IMR-90 (cell line): ENCODE measurements at regions not wholly inside any gene's neighbourhood (a gene's known extent, or its start where the extent isn't known, plus 50 kb on each side); places are given as distances from the start of the nearest gene placed in this dataset.
"Not testable (repeated sequence)": the region's sequence is repeated elsewhere in the genome, so short reads cannot be mapped to it uniquely, and the experiment has no call there.

ENCODE experiments used
- ATAC-seq: fragments of 200-7000 bp; cut with Tn5 transposase; 2 replicates; pipeline ENCODE4 v1.9.1; 2020; ENCODE audit warnings: low read depth, mild to moderate bottlenecking, moderate library complexity
- BruUV-seq: library from RNA; stranded (reverse); fragments of 400-500 nt; replicated peaks from 2 replicates; lab custom pipeline; 2021; lab: Mats Ljungman, UMichigan
- CTCF ChIA-PET: fragments of 300-600 bp; formaldehyde crosslinking; extraction: SDS; loops from one replicate; lab custom pipeline; 2021; ENCODE audit warnings: antibody characterized with exemption; lab: Yijun Ruan, JAX
- POLR2A ChIA-PET: fragments of 300-600 bp; sonication (Branson Sonifier 250); formaldehyde crosslinking; loops from one replicate; lab custom pipeline; 2022; ENCODE audit warnings: antibody characterized with exemption; ENCODE audit not compliant: unreplicated experiment; lab: Charles Lee
- DNase-seq: peaks from one replicate; pipeline ENCODE4 v3.0.0; 2013
- H2AFZ ChIP-seq: replicated peaks from 2 replicates; pipeline ENCODE3; 2013; ENCODE audit warnings: low read length, mild to moderate bottlenecking; ENCODE audit not compliant: poor library complexity
- H2AK5ac ChIP-seq: 2 replicates; pipeline ENCODE4 v1.6.1; 2013; ENCODE audit warnings: low read depth, low read length, inconsistent platforms
- H2AK9ac ChIP-seq: replicated peaks from 2 replicates; pipeline ENCODE3; 2013; ENCODE audit warnings: mild to moderate bottlenecking, low read depth, low read length, moderate library complexity; ENCODE audit not compliant: poor library complexity
- H2BK120ac ChIP-seq: 2 replicates; pipeline ENCODE4 v1.6.1; 2013; ENCODE audit warnings: low read depth, low read length, inconsistent platforms
- H2BK15ac ChIP-seq: 3 replicates; pipeline ENCODE4 v1.6.1; 2013; ENCODE audit warnings: low read depth, low read length, inconsistent platforms
- H2BK20ac ChIP-seq: 2 replicates; pipeline ENCODE4 v1.6.1; 2013; ENCODE audit warnings: low read depth, mild to moderate bottlenecking, inconsistent platforms, low read length, moderate library complexity
- H2BK5ac ChIP-seq: 2 replicates; pipeline ENCODE4 v1.6.1; 2013; ENCODE audit warnings: mild to moderate bottlenecking, low read depth, low read length, inconsistent platforms; ENCODE audit not compliant: poor library complexity, severe bottlenecking
- H3K14ac ChIP-seq: replicated peaks from 2 replicates; pipeline ENCODE4 v1.6.1; 2013; ENCODE audit warnings: low read depth, low read length, inconsistent platforms
- H3K18ac ChIP-seq: 2 replicates; pipeline ENCODE4 v1.6.1; 2013; ENCODE audit warnings: low read depth, low read length, control low read depth
- H3K23ac ChIP-seq: 2 replicates; pipeline ENCODE4 v1.6.1; 2013; ENCODE audit warnings: low read depth, low read length, inconsistent platforms
- H3K27ac ChIP-seq: 2 replicates; pipeline ENCODE4 v1.5.1; 2013; ENCODE audit warnings: mild to moderate bottlenecking, control low read depth, low read length; ENCODE audit not compliant: insufficient read depth
- H3K27me3 ChIP-seq: 2 replicates; pipeline ENCODE4 v1.6.1; 2013; ENCODE audit warnings: low read length; ENCODE audit not compliant: control insufficient read depth, insufficient read depth
- H3K36me3 ChIP-seq: 2 replicates; pipeline ENCODE4 v1.6.1; 2013; ENCODE audit warnings: low read length, mixed read lengths; ENCODE audit not compliant: control insufficient read depth, insufficient read depth
- H3K4ac ChIP-seq: 2 replicates; pipeline ENCODE4 v1.6.1; 2013; ENCODE audit warnings: low read depth, low read length, inconsistent platforms
- H3K4me1 ChIP-seq: 2 replicates; pipeline ENCODE4 v1.6.1; 2013; ENCODE audit warnings: low read length, mixed read lengths; ENCODE audit not compliant: control insufficient read depth, insufficient read depth
- H3K4me2 ChIP-seq: 2 replicates; pipeline ENCODE4 v1.6.1; 2013; ENCODE audit warnings: low read depth, mild to moderate bottlenecking, control low read depth, low read length, moderate library complexity
- H3K4me3 ChIP-seq: 2 replicates; pipeline ENCODE4 v1.5.1; 2013; ENCODE audit warnings: low read depth, mild to moderate bottlenecking, control low read depth, low read length, moderate library complexity; ENCODE audit not compliant: insufficient read depth
- H3K56ac ChIP-seq: 2 replicates; pipeline ENCODE4 v1.6.1; 2013; ENCODE audit warnings: low read length, inconsistent platforms; ENCODE audit not compliant: insufficient read depth; ENCODE audit errors: extremely low read depth
- H3K79me1 ChIP-seq, 2 experiments: 2 replicates each; pipeline ENCODE4 v1.6.1; 2013; ENCODE audit warnings: low read length in 2 of 2, inconsistent platforms in 1 of 2, low read depth in 1 of 2
- H3K9ac ChIP-seq: 2 replicates; pipeline ENCODE4 v1.6.1; 2013; ENCODE audit warnings: low read depth, low read length, control low read depth
- H3K9me1 ChIP-seq: 2 replicates; pipeline ENCODE4 v1.6.1; 2013; ENCODE audit warnings: low read length, inconsistent platforms; ENCODE audit not compliant: insufficient read depth
- H3K9me3 ChIP-seq: 2 replicates; pipeline ENCODE4 v1.6.1; 2013; ENCODE audit warnings: low read length; ENCODE audit not compliant: control insufficient read depth, insufficient read depth
- H4K20me1 ChIP-seq: 2 replicates; pipeline ENCODE4 v1.6.1; 2013; ENCODE audit warnings: low read length, inconsistent platforms; ENCODE audit not compliant: insufficient read depth
- H4K5ac ChIP-seq: 2 replicates; pipeline ENCODE4 v1.6.1; 2013; ENCODE audit warnings: mild to moderate bottlenecking, low read depth, low read length, control low read depth
- H4K8ac ChIP-seq, 2 experiments: 2 replicates each; pipeline ENCODE4 v1.6.1; 2013; ENCODE audit warnings: low read depth in 2 of 2, low read length in 2 of 2, control low read depth in 1 of 2, inconsistent platforms in 1 of 2
- H4K91ac ChIP-seq: 2 replicates; pipeline ENCODE4 v1.6.1; 2013; ENCODE audit warnings: low read depth, low read length, inconsistent platforms; ENCODE audit not compliant: insufficient read depth
- WGBS, 2 experiments: methylation state at CpG; one replicate each; pipeline versions ENCODE4 v1.1.5 to v1.1.7; 2013; ENCODE audit warnings: missing lambda C conversion rate in 2 of 2; ENCODE audit not compliant: insufficient read length in 1 of 2; ENCODE audit errors: extremely low coverage in 2 of 2; 5-methylcytosine and 5-hydroxymethylcytosine counted together
- dilution Hi-C: fragments of 300-500 bp; cut with HindIII; formaldehyde crosslinking; loops from one replicate; pipeline ENCODE4 v1.14.3; 2018; ENCODE audit warnings: low sequenced_read_pairs; ENCODE audit not compliant: unreplicated experiment
- in situ Hi-C: fragments of 300-500 bp; cut with MboI; formaldehyde crosslinking; loops from 3 replicates; pipeline ENCODE4 v1.14.3; 2019; ENCODE audit warnings: low sequenced_read_pairs, inconsistent platforms, mixed read lengths
- intact Hi-C: fragments of 100-400 bp; cut with micrococcal nuclease; formaldehyde crosslinking; loops from 2 replicates; pipeline ENCODE4 v1.10.0; 2022

DNA sequence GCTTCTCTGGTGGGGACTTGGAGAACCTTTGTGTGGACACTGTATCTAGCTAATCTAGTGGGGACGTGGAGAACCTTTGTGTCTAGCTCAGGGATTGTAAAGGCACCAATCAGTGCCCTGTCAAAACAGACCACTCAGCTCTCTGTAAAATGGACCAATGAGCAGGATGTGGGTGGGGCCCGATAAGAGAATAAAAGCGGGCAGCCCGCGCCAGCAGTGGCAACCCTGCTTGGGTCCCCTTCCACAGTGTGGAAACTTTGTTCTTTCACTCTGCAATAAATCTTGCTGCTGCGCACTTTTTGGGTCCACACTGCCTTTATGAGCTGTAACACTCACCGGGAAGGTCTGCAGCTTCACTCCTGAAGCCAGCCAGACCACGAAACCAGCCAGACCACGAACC, 365.4 kb downstream of the DNAH5 start:
- BruUV-seq, H2AK5ac ChIP-seq, in situ Hi-C loops, ATAC-seq, H3K9me1 ChIP-seq, H3K18ac ChIP-seq, H3K4me1 ChIP-seq, H2BK15ac ChIP-seq, CTCF ChIA-PET, H3K4ac ChIP-seq, H4K20me1 ChIP-seq, H3K9ac ChIP-seq, H4K5ac ChIP-seq, H3K14ac ChIP-seq, H2AFZ ChIP-seq, POLR2A ChIA-PET, H3K79me1 ChIP-seq, H2BK5ac ChIP-seq, H2AK9ac ChIP-seq, H3K9me3 ChIP-seq, H2BK120ac ChIP-seq, H3K4me2 ChIP-seq, H3K36me3 ChIP-seq, dilution Hi-C loops, H3K4me3 ChIP-seq, H4K8ac ChIP-seq, H2BK20ac ChIP-seq, H4K91ac ChIP-seq, H3K27ac ChIP-seq, H3K23ac ChIP-seq, H3K56ac ChIP-seq, intact Hi-C loops, DNase-seq, H3K27me3 ChIP-seq: not testable (repeated sequence)
- 95% methylated on average over 4 of the region's 9 CpGs; no CpG with 5 or more reads in 1 of the 2 experiments for WGBS, 2 experiments

DNA sequence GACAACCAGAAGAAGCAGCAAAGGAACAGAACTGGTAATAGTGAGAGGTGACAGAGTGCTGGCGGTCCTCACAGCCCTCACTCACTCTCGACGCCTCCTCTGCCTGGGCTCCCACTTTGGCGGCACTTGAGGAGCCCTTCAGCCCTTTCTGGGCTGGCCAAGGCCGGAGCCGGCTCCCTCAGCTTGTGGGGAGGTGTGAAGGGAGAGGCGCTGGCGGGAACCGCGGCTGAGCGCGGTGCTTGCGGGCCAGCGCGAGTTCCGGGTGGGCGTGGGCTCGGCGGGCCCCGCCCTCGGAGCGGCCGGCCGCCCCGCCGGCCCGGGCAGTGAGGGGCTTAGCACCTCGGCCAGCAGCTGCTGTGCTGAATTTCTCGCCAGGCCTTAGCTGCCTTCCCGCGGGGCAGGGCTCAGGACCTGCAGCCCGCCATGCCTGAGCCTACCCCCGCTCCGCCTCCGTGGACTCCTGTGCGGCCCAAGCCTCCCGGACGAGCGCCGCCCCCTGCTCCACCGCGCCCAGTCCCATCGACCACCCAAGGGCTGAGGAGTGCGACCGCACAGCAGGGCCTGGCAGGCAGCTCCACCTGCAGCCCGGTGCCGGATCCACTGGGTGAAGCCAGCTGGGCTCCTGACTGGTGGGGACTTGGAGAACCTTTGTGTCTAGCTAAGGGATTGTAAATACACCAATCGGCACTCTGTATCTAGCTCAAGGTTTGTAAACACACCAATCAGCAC, 366.0 kb downstream of the DNAH5 start:
- dilution Hi-C loops = not testable (repeated sequence)

More for the DNA sequence above, 366.0 kb downstream of the DNAH5 start:
- H3K14ac ChIP-seq, H3K4me1 ChIP-seq, H3K4me2 ChIP-seq, DNase-seq, H4K8ac ChIP-seq, H4K5ac ChIP-seq, H3K9me1 ChIP-seq, H3K23ac ChIP-seq, CTCF ChIA-PET, H2BK5ac ChIP-seq, H2AFZ ChIP-seq, POLR2A ChIA-PET, H2BK20ac ChIP-seq, H2AK5ac ChIP-seq, BruUV-seq, H3K4me3 ChIP-seq, H3K27ac ChIP-seq, H2AK9ac ChIP-seq, H2BK15ac ChIP-seq, H3K27me3 ChIP-seq, H3K9me3 ChIP-seq, H2BK120ac ChIP-seq, H4K20me1 ChIP-seq, H3K36me3 ChIP-seq, H3K9ac ChIP-seq, H3K18ac ChIP-seq, H3K79me1 ChIP-seq, ATAC-seq, H3K56ac ChIP-seq, H3K4ac ChIP-seq, intact Hi-C loops, H4K91ac ChIP-seq, in situ Hi-C loops: not testable (repeated sequence)
- 70% methylated on average over 31 of the region's 48 CpGs; no CpG with 5 or more reads in 1 of the 2 experiments for WGBS, 2 experiments
